ENCODE measurements at regions not wholly inside any gene's neighbourhood (a gene's known extent, or its start where the extent isn't known, plus 50 kb on each side); places are given as distances from the start of the nearest gene placed in this dataset.

- TF ChIP-seq CTCF (IDR thresholded peaks at IDR 0.05), result no peak
- TF ChIP-seq EZH2 (IDR thresholded peaks at IDR 0.05), result no peak
Measured at GRCh38 chr21:14846621-14847020, 218.2 kb downstream of the NRIP1 start.
